ENCODE measurements at regions not wholly inside any gene's neighbourhood (a gene's known extent, or its start where the extent isn't known, plus 50 kb on each side); places are given as distances from the start of the nearest gene placed in this dataset.

- peaks cover 2 to 5% of the 10 kb centered on the region in 2 donors for H3K4me1 ChIP-seq (ENCODE audit: control insufficient read depth in 2 of 2, insufficient read depth in 1 of 2, low read depth in 1 of 2, low read length in 2 of 2)
- no peak overlapping the region for H2AK5ac ChIP-seq (ENCODE audit: low read depth, low read length)
- H3K27ac ChIP-seq (replicated peaks; ENCODE audit: low read length): no peak overlapping the region
- no peak overlapping the region for H2BK120ac ChIP-seq (ENCODE audit: low read depth, low read length)
- H3K79me1 ChIP-seq (ENCODE audit: low read depth, low read length): no peaks in the 10 kb centered on the region
- no peak overlapping the region for H3K14ac ChIP-seq (ENCODE audit: low read length)
- H2BK12ac ChIP-seq (ENCODE audit: low read length): no peak overlapping the region
- peaks cover 0 to 6% of the 10 kb centered on the region in 2 donors for H3K9me3 ChIP-seq (replicated peaks in 1 of 2; ENCODE audit: control insufficient read depth in 2 of 2, insufficient read depth in 1 of 2, low read depth in 1 of 2, low read length in 2 of 2)
- no peak overlapping the region for H3K4me2 ChIP-seq (ENCODE audit: insufficient read depth, low read length, poor library complexity, severe bottlenecking)
- H2AFZ ChIP-seq (ENCODE audit: low read length): no peak overlapping the region
- no peak overlapping the region for H3K4ac ChIP-seq (ENCODE audit: low read length)
- no peak overlapping the region for H2BK15ac ChIP-seq (ENCODE audit: low read length)
- H4K8ac ChIP-seq (ENCODE audit: low read depth, low read length): no peak overlapping the region
- no peaks in the 10 kb centered on the region for H3K36me3 ChIP-seq (replicated peaks in 1 of 2; ENCODE audit: control insufficient read depth in 2 of 2, insufficient read depth in 2 of 2, low read length in 2 of 2)
- no peak overlapping the region for H3K4me3 ChIP-seq (ENCODE audit: low read length in 2 of 2)
- no peak overlapping the region for H4K91ac ChIP-seq (ENCODE audit: low read depth, low read length, poor library complexity)
- H3K18ac ChIP-seq (ENCODE audit: low read length): no peak overlapping the region
- no peak overlapping the region for H3K9ac ChIP-seq (ENCODE audit: low read depth, low read length, poor library complexity)
- H3K27me3 ChIP-seq (ENCODE audit: control insufficient read depth in 3 of 3, insufficient read depth in 3 of 3, low read depth in 1 of 3, low read length in 3 of 3): no peaks in the 10 kb centered on the region
- no peak overlapping the region for H2BK5ac ChIP-seq (ENCODE audit: low read length)
- no CpG with 5 or more reads among the region's 2 CpGs for WGBS, 2 donors (ENCODE audit: extremely low coverage in 2 of 2, insufficient read length in 2 of 2, insufficient replicate concordance in 1 of 2)
- no peak for DNase-seq (ENCODE audit: low spot score)
- H3K23ac ChIP-seq (ENCODE audit: low read depth, low read length, poor library complexity): no peak overlapping the region
Observed at GRCh38 chr4:123470640-123471039, 74.0 kb downstream of the SPRY1 start.

GRCh38 chr4:123471655-123472369 is 75.2 kb downstream of the SPRY1 start:
- Histone ChIP-seq H2BK120ac (ENCODE audit: low read depth, low read length) (no peak overlapping the region), H3K18ac (ENCODE audit: low read length) (no peak overlapping the region), H3K23ac (ENCODE audit: low read depth, low read length, poor library complexity) (no peak overlapping the region), H3K36me3 (replicated peaks in 1 of 2; ENCODE audit: control insufficient read depth in 2 of 2, insufficient read depth in 2 of 2, low read length in 2 of 2) (no peaks in the 10 kb centered on the region), H3K4me2 (ENCODE audit: insufficient read depth, low read length, poor library complexity, severe bottlenecking) (no peak overlapping the region), H2BK15ac (ENCODE audit: low read length) (no peak overlapping the region), H3K27me3 (ENCODE audit: control insufficient read depth in 3 of 3, insufficient read depth in 3 of 3, low read depth in 1 of 3, low read length in 3 of 3) (no peaks in the 10 kb centered on the region), H2AK5ac (ENCODE audit: low read depth, low read length) (no peak overlapping the region), H3K9me3 (replicated peaks in 1 of 2; ENCODE audit: control insufficient read depth in 2 of 2, insufficient read depth in 1 of 2, low read depth in 1 of 2, low read length in 2 of 2) (peaks cover 0 to 6% of the 10 kb centered on the region in 2 donors), H2BK12ac (ENCODE audit: low read length) (no peak overlapping the region), H3K4ac (ENCODE audit: low read length) (no peak overlapping the region), H3K14ac (ENCODE audit: low read length) (no peak overlapping the region), H3K27ac (replicated peaks; ENCODE audit: low read length) (no peak overlapping the region), H3K9ac (ENCODE audit: low read depth, low read length, poor library complexity) (no peak overlapping the region), H4K8ac (ENCODE audit: low read depth, low read length) (no peak overlapping the region), H2BK5ac (ENCODE audit: low read length) (no peak overlapping the region), H3K4me3 (ENCODE audit: low read length in 2 of 2) (no peak overlapping the region), H3K79me1 (ENCODE audit: low read depth, low read length) (no peaks in the 10 kb centered on the region), H2AFZ (ENCODE audit: low read length) (no peak overlapping the region), H3K4me1 (ENCODE audit: control insufficient read depth in 2 of 2, insufficient read depth in 1 of 2, low read depth in 1 of 2, low read length in 2 of 2) (peaks cover 0 to 2% of the 10 kb centered on the region in 2 donors), H4K91ac (ENCODE audit: low read depth, low read length, poor library complexity) (no peak overlapping the region)
- WGBS, 2 donors (ENCODE audit: extremely low coverage in 2 of 2, insufficient read length in 2 of 2, insufficient replicate concordance in 1 of 2): 100% methylated on average over 1 of the region's 3 CpGs; no CpG with 5 or more reads in 1 of the 2 donors
- DNase-seq (ENCODE audit: low spot score): no peak

DNA sequence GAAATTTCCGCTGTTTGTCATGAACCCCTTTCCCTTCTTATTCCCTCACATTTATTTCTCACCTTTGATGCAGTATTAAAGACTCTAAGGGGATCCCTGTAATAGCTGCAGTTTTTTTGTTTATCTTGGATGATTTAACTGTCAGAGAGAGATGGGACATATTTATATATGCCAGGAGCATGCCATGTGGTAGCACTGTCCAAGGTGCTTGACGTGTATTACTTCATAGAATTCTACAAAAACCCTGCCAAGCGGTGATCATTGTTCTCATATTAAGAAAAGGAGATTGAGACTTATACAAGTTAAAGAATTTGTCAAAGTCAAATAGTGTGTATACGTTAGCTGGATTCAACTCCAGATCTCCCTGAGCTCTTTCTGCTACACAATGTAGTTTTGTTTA is 78.2 kb downstream of the SPRY1 start:
- no peak overlapping the region for H2AK5ac ChIP-seq (ENCODE audit: low read depth, low read length)
- no peak for DNase-seq (ENCODE audit: low spot score)
- no peaks in the 10 kb centered on the region for H3K27me3 ChIP-seq (ENCODE audit: control insufficient read depth in 3 of 3, insufficient read depth in 3 of 3, low read depth in 1 of 3, low read length in 3 of 3)
- no peak overlapping the region for H2BK12ac ChIP-seq (ENCODE audit: low read length)
- H3K36me3 ChIP-seq (replicated peaks in 1 of 2; ENCODE audit: control insufficient read depth in 2 of 2, insufficient read depth in 2 of 2, low read length in 2 of 2): no peaks in the 10 kb centered on the region
- WGBS, 2 donors (ENCODE audit: extremely low coverage in 2 of 2, insufficient read length in 2 of 2, insufficient replicate concordance in 1 of 2): no CpG with 5 or more reads among the region's 4 CpGs
- H3K14ac ChIP-seq (ENCODE audit: low read length): no peak overlapping the region
- H2BK5ac ChIP-seq (ENCODE audit: low read length): no peak overlapping the region
- peaks cover 0 to 6% of the 10 kb centered on the region in 2 donors for H3K9me3 ChIP-seq (replicated peaks in 1 of 2; ENCODE audit: control insufficient read depth in 2 of 2, insufficient read depth in 1 of 2, low read depth in 1 of 2, low read length in 2 of 2)
- H4K8ac ChIP-seq (ENCODE audit: low read depth, low read length): no peak overlapping the region
- no peak overlapping the region for H3K18ac ChIP-seq (ENCODE audit: low read length)
- no peaks in the 10 kb centered on the region for H3K79me1 ChIP-seq (ENCODE audit: low read depth, low read length)
- H3K9ac ChIP-seq (ENCODE audit: low read depth, low read length, poor library complexity): no peak overlapping the region
- no peak overlapping the region for H3K27ac ChIP-seq (replicated peaks; ENCODE audit: low read length)
- no peak overlapping the region for H3K4me3 ChIP-seq (ENCODE audit: low read length in 2 of 2)
- H3K23ac ChIP-seq (ENCODE audit: low read depth, low read length, poor library complexity): no peak overlapping the region
- no peak overlapping the region for H4K91ac ChIP-seq (ENCODE audit: low read depth, low read length, poor library complexity)
- H2BK15ac ChIP-seq (ENCODE audit: low read length): no peak overlapping the region
- H3K4me1 ChIP-seq (ENCODE audit: control insufficient read depth in 2 of 2, insufficient read depth in 1 of 2, low read depth in 1 of 2, low read length in 2 of 2): peaks cover 9 to 23% of the 10 kb centered on the region in 2 donors
- no peak overlapping the region for H3K4ac ChIP-seq (ENCODE audit: low read length)
- no peak overlapping the region for H2AFZ ChIP-seq (ENCODE audit: low read length)
- no peak overlapping the region for H2BK120ac ChIP-seq (ENCODE audit: low read depth, low read length)
- no peak overlapping the region for H3K4me2 ChIP-seq (ENCODE audit: insufficient read depth, low read length, poor library complexity, severe bottlenecking)

DNA sequence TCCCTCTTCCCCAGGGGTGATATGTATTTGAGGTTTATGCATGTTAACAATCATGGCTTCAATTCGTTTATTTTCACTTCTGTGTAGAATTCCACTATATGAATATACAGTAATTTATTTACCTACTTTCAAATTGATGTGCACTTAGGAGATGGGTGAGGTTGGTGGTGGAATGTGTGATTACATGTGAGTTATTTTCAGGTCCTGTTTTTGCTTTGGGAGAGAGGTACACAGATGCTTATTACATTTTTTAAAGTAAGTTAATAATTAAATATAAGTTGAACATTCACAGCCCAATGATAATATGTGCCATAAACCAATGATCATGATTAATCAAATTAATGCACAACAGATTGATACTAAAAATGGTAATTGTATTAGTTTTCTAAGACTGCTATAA is 79.5 kb downstream of the SPRY1 start:
- Histone ChIP-seq H3K36me3 (replicated peaks in 1 of 2; ENCODE audit: control insufficient read depth in 2 of 2, insufficient read depth in 2 of 2, low read length in 2 of 2) (no peaks in the 10 kb centered on the region), H2AK5ac (ENCODE audit: low read depth, low read length) (no peak overlapping the region), H2BK120ac (ENCODE audit: low read depth, low read length) (no peak overlapping the region), H3K79me1 (ENCODE audit: low read depth, low read length) (no peaks in the 10 kb centered on the region), H3K4me3 (ENCODE audit: low read length in 2 of 2) (no peak overlapping the region), H3K4me1 (ENCODE audit: control insufficient read depth in 2 of 2, insufficient read depth in 1 of 2, low read depth in 1 of 2, low read length in 2 of 2) (peaks cover 9 to 26% of the 10 kb centered on the region in 2 donors), H2BK12ac (ENCODE audit: low read length) (no peak overlapping the region), H3K23ac (ENCODE audit: low read depth, low read length, poor library complexity) (no peak overlapping the region), H3K4me2 (ENCODE audit: insufficient read depth, low read length, poor library complexity, severe bottlenecking) (no peak overlapping the region), H4K8ac (ENCODE audit: low read depth, low read length) (no peak overlapping the region), H2BK5ac (ENCODE audit: low read length) (no peak overlapping the region), H3K14ac (ENCODE audit: low read length) (no peak overlapping the region), H3K9me3 (replicated peaks in 1 of 2; ENCODE audit: control insufficient read depth in 2 of 2, insufficient read depth in 1 of 2, low read depth in 1 of 2, low read length in 2 of 2) (peaks cover 0 to 6% of the 10 kb centered on the region in 2 donors), H2AFZ (ENCODE audit: low read length) (no peak overlapping the region), H3K9ac (ENCODE audit: low read depth, low read length, poor library complexity) (no peak overlapping the region), H2BK15ac (ENCODE audit: low read length) (no peak overlapping the region), H3K4ac (ENCODE audit: low read length) (no peak overlapping the region), H3K18ac (ENCODE audit: low read length) (no peak overlapping the region), H4K91ac (ENCODE audit: low read depth, low read length, poor library complexity) (no peak overlapping the region), H3K27ac (replicated peaks; ENCODE audit: low read length) (no peak overlapping the region), H3K27me3 (ENCODE audit: control insufficient read depth in 3 of 3, insufficient read depth in 3 of 3, low read depth in 1 of 3, low read length in 3 of 3) (no peaks in the 10 kb centered on the region)
- no peak for DNase-seq (ENCODE audit: low spot score)
- no CpG with 5 or more reads among the region's 1 CpG for WGBS, 2 donors (ENCODE audit: extremely low coverage in 2 of 2, insufficient read length in 2 of 2, insufficient replicate concordance in 1 of 2)
